ENCODE measurements at regions not wholly inside any gene's neighbourhood (a gene's known extent, or its start where the extent isn't known, plus 50 kb on each side); places are given as distances from the start of the nearest gene placed in this dataset.

- ChIA-PET POLR2A (no interaction called here), CTCF (no interaction called here)
- no TSS peak for BruUV-seq (replicated peaks)
- intact Hi-C loops (cut with micrococcal nuclease; ENCODE audit: unreplicated experiment) (no loop called here), in situ Hi-C loops (cut with HindIII; ENCODE audit: low pct_unique_long_range_greater_than_20kb, low sequenced_read_pairs) (no loop called here)
- DNase-seq (ENCODE audit: low read depth, low spot score) (no peak), ATAC-seq (no peak)
- no peaks in the 10 kb centered on the region for H3K4me1 ChIP-seq (ENCODE audit: control insufficient read depth, insufficient read depth, low read length)
- H3K27me3 ChIP-seq (ENCODE audit: control insufficient read depth, insufficient read depth, low read length), result no peaks in the 10 kb centered on the region
- TF ChIP-seq TCF7L2 (IDR thresholded peaks at IDR 0.05; ENCODE audit: low read depth, low read length), result no peak
- TF ChIP-seq POLR2AphosphoS5 (IDR thresholded peaks at IDR 0.05; ENCODE audit: low read depth, low read length), result no peak
- no peak for TF ChIP-seq CTCF (IDR thresholded peaks at IDR 0.05)
- no peak for TF ChIP-seq REST (IDR thresholded peaks at IDR 0.05; ENCODE audit: insufficient read depth in 1 of 2, low read depth in 2 of 2, low read length in 1 of 2)
- TF ChIP-seq SIN3A (IDR thresholded peaks at IDR 0.05; ENCODE audit: borderline replicate concordance, insufficient read depth, low read depth, low read length), result no peak
- no peak overlapping the region for H3K4me3 ChIP-seq (ENCODE audit: low read depth in 2 of 2, low read length in 2 of 2)
- no peaks in the 10 kb centered on the region for H3K36me3 ChIP-seq (ENCODE audit: control insufficient read depth, insufficient read depth, low read length)
- no peak overlapping the region for H3K27ac ChIP-seq (ENCODE audit: low read length)
- no peaks in the 10 kb centered on the region for H3K9me3 ChIP-seq (ENCODE audit: control insufficient read depth, insufficient read depth, low read depth, low read length)
Measured at GRCh38 chr13:110073982-110074381, 233.0 kb downstream of the COL4A1 start.

GRCh38 chr13:110070511-110071120 lies 236.3 kb downstream of the COL4A1 start:
- no peak for DNase-seq (ENCODE audit: low read depth, low spot score)
- Histone ChIP-seq H3K9me3 (ENCODE audit: control insufficient read depth, insufficient read depth, low read depth, low read length) (no peaks in the 10 kb centered on the region), H3K27me3 (ENCODE audit: control insufficient read depth, insufficient read depth, low read length) (no peaks in the 10 kb centered on the region), H3K4me1 (ENCODE audit: control insufficient read depth, insufficient read depth, low read length) (no peaks in the 10 kb centered on the region), H3K4me3 (ENCODE audit: low read depth in 2 of 2, low read length in 2 of 2) (no peak overlapping the region), H3K36me3 (ENCODE audit: control insufficient read depth, insufficient read depth, low read length) (no peaks in the 10 kb centered on the region), H3K27ac (ENCODE audit: low read length) (no peak overlapping the region)
- in situ Hi-C loops (cut with HindIII; ENCODE audit: low pct_unique_long_range_greater_than_20kb, low sequenced_read_pairs) (no loop called here), intact Hi-C loops (cut with micrococcal nuclease; ENCODE audit: unreplicated experiment) (no loop called here)
- ATAC-seq, result no peak
- no TSS peak for BruUV-seq (replicated peaks)
- TF ChIP-seq CTCF (IDR thresholded peaks at IDR 0.05), result no peak
- TF ChIP-seq SIN3A (IDR thresholded peaks at IDR 0.05; ENCODE audit: borderline replicate concordance, insufficient read depth, low read depth, low read length), result no peak
- TF ChIP-seq POLR2AphosphoS5 (IDR thresholded peaks at IDR 0.05; ENCODE audit: low read depth, low read length), result no peak
- no peak for TF ChIP-seq TCF7L2 (IDR thresholded peaks at IDR 0.05; ENCODE audit: low read depth, low read length)
- CTCF ChIA-PET, result no interaction called here
- POLR2A ChIA-PET, result no interaction called here
